HG02588 (cell line): ENCODE measurements at regions not wholly inside any gene's neighbourhood (a gene's known extent, or its start where the extent isn't known, plus 50 kb on each side); places are given as distances from the start of the nearest gene placed in this dataset.
"Not testable (repeated sequence)": the region's sequence is repeated elsewhere in the genome, so short reads cannot be mapped to it uniquely, and the experiment has no call there.

Source experiments
- ATAC-seq: cut with Tn5 transposase; IDR thresholded peaks from one replicate; pipeline ENCODE4 v1.9.1; 2021; ENCODE audit warnings: mild to moderate bottlenecking, moderate library complexity; ENCODE audit not compliant: unreplicated experiment

- no peak for ATAC-seq
These were observed 175.6 kb downstream of the TMEM161B start for GRCh38 chr5:88092958-88093605.

GRCh38 chr5:88092358-88092757, 176.3 kb downstream of the TMEM161B start:
- ATAC-seq, result no peak

- no peak for ATAC-seq
These were observed 178.1 kb downstream of the TMEM161B start for GRCh38 chr5:88090506-88090905.

- no peak for ATAC-seq
These were observed 178.8 kb downstream of the TMEM161B start for GRCh38 chr5:88089719-88090390.

- no peak for ATAC-seq
These were observed 183.2 kb downstream of the TMEM161B start for GRCh38 chr5:88085462-88085861.

GRCh38 chr5:88081877-88082276, 186.8 kb downstream of the TMEM161B start:
- ATAC-seq, result no peak

- ATAC-seq, result no peak
These were observed 204.8 kb downstream of the TMEM161B start for GRCh38 chr5:88063813-88064212.

GRCh38 chr5:88060194-88060593, 208.5 kb downstream of the TMEM161B start:
- no peak for ATAC-seq

GRCh38 chr5:88058625-88059024, 210.0 kb downstream of the TMEM161B start:
- no peak for ATAC-seq

- not testable (repeated sequence) for ATAC-seq
These were observed 216.2 kb downstream of the TMEM161B start for GRCh38 chr5:88052468-88052867.

GRCh38 chr5:88051148-88051547, 217.5 kb downstream of the TMEM161B start:
- no peak for ATAC-seq

GRCh38 chr5:88049737-88050136, 218.9 kb downstream of the TMEM161B start:
- no peak for ATAC-seq

GRCh38 chr5:88049156-88049555, 219.5 kb downstream of the TMEM161B start:
- no peak for ATAC-seq

GRCh38 chr5:88045931-88046461, 222.6 kb downstream of the TMEM161B start:
- no peak for ATAC-seq

- ATAC-seq, result no peak
These were observed 223.5 kb downstream of the TMEM161B start for GRCh38 chr5:88045165-88045564.

GRCh38 chr5:88034520-88034919, 234.1 kb downstream of the TMEM161B start:
- no peak for ATAC-seq

GRCh38 chr5:88033191-88033590, 235.5 kb downstream of the TMEM161B start:
- no peak for ATAC-seq

GRCh38 chr5:88029011-88029410, 239.6 kb downstream of the TMEM161B start:
- ATAC-seq, result no peak

- ATAC-seq, result no peak
These were observed 247.5 kb downstream of the TMEM161B start for GRCh38 chr5:88021141-88021540.

- ATAC-seq, result not testable (repeated sequence)
These were observed 253.7 kb downstream of the TMEM161B start for GRCh38 chr5:88014984-88015383.

GRCh38 chr5:88000877-88001276, 267.8 kb downstream of the TMEM161B start:
- no peak for ATAC-seq

- ATAC-seq, result no peak
These were observed 271.0 kb downstream of the TMEM161B start for GRCh38 chr5:87997662-87998061.
